IMR-90 (cell line): ENCODE measurements at regions not wholly inside any gene's neighbourhood (a gene's known extent, or its start where the extent isn't known, plus 50 kb on each side); places are given as distances from the start of the nearest gene placed in this dataset.

Experiments used
- ATAC-seq: fragments of 200-7000 bp; cut with Tn5 transposase; 2 replicates; pipeline ENCODE4 v1.9.1; 2020; ENCODE audit warnings: low read depth, mild to moderate bottlenecking, moderate library complexity
- BruUV-seq: library from RNA; stranded (reverse); fragments of 400-500 nt; replicated peaks from 2 replicates; lab custom pipeline; 2021; lab: Mats Ljungman, UMichigan
- CTCF ChIA-PET: fragments of 300-600 bp; formaldehyde crosslinking; extraction: SDS; loops from one replicate; lab custom pipeline; 2021; ENCODE audit warnings: antibody characterized with exemption; lab: Yijun Ruan, JAX
- POLR2A ChIA-PET: fragments of 300-600 bp; sonication (Branson Sonifier 250); formaldehyde crosslinking; loops from one replicate; lab custom pipeline; 2022; ENCODE audit warnings: antibody characterized with exemption; ENCODE audit not compliant: unreplicated experiment; lab: Charles Lee
- DNase-seq: peaks from one replicate; pipeline ENCODE4 v3.0.0; 2013
- H2AFZ ChIP-seq: replicated peaks from 2 replicates; pipeline ENCODE3; 2013; ENCODE audit warnings: low read length, mild to moderate bottlenecking; ENCODE audit not compliant: poor library complexity
- H2AK5ac ChIP-seq: 2 replicates; pipeline ENCODE4 v1.6.1; 2013; ENCODE audit warnings: low read depth, low read length, inconsistent platforms
- H2AK9ac ChIP-seq: replicated peaks from 2 replicates; pipeline ENCODE3; 2013; ENCODE audit warnings: mild to moderate bottlenecking, low read depth, low read length, moderate library complexity; ENCODE audit not compliant: poor library complexity
- H2BK120ac ChIP-seq: 2 replicates; pipeline ENCODE4 v1.6.1; 2013; ENCODE audit warnings: low read depth, low read length, inconsistent platforms
- H2BK15ac ChIP-seq: 3 replicates; pipeline ENCODE4 v1.6.1; 2013; ENCODE audit warnings: low read depth, low read length, inconsistent platforms
- H2BK20ac ChIP-seq: 2 replicates; pipeline ENCODE4 v1.6.1; 2013; ENCODE audit warnings: low read depth, mild to moderate bottlenecking, inconsistent platforms, low read length, moderate library complexity
- H2BK5ac ChIP-seq: 2 replicates; pipeline ENCODE4 v1.6.1; 2013; ENCODE audit warnings: mild to moderate bottlenecking, low read depth, low read length, inconsistent platforms; ENCODE audit not compliant: poor library complexity, severe bottlenecking
- H3K14ac ChIP-seq: replicated peaks from 2 replicates; pipeline ENCODE4 v1.6.1; 2013; ENCODE audit warnings: low read depth, low read length, inconsistent platforms
- H3K18ac ChIP-seq: 2 replicates; pipeline ENCODE4 v1.6.1; 2013; ENCODE audit warnings: low read depth, low read length, control low read depth
- H3K23ac ChIP-seq: 2 replicates; pipeline ENCODE4 v1.6.1; 2013; ENCODE audit warnings: low read depth, low read length, inconsistent platforms
- H3K27ac ChIP-seq: 2 replicates; pipeline ENCODE4 v1.5.1; 2013; ENCODE audit warnings: mild to moderate bottlenecking, control low read depth, low read length; ENCODE audit not compliant: insufficient read depth
- H3K27me3 ChIP-seq: 2 replicates; pipeline ENCODE4 v1.6.1; 2013; ENCODE audit warnings: low read length; ENCODE audit not compliant: control insufficient read depth, insufficient read depth
- H3K36me3 ChIP-seq: 2 replicates; pipeline ENCODE4 v1.6.1; 2013; ENCODE audit warnings: low read length, mixed read lengths; ENCODE audit not compliant: control insufficient read depth, insufficient read depth
- H3K4ac ChIP-seq: 2 replicates; pipeline ENCODE4 v1.6.1; 2013; ENCODE audit warnings: low read depth, low read length, inconsistent platforms
- H3K4me1 ChIP-seq: 2 replicates; pipeline ENCODE4 v1.6.1; 2013; ENCODE audit warnings: low read length, mixed read lengths; ENCODE audit not compliant: control insufficient read depth, insufficient read depth
- H3K4me2 ChIP-seq: 2 replicates; pipeline ENCODE4 v1.6.1; 2013; ENCODE audit warnings: low read depth, mild to moderate bottlenecking, control low read depth, low read length, moderate library complexity
- H3K4me3 ChIP-seq: 2 replicates; pipeline ENCODE4 v1.5.1; 2013; ENCODE audit warnings: low read depth, mild to moderate bottlenecking, control low read depth, low read length, moderate library complexity; ENCODE audit not compliant: insufficient read depth
- H3K56ac ChIP-seq: 2 replicates; pipeline ENCODE4 v1.6.1; 2013; ENCODE audit warnings: low read length, inconsistent platforms; ENCODE audit not compliant: insufficient read depth; ENCODE audit errors: extremely low read depth
- H3K79me1 ChIP-seq, 2 experiments: 2 replicates each; pipeline ENCODE4 v1.6.1; 2013; ENCODE audit warnings: low read length in 2 of 2, inconsistent platforms in 1 of 2, low read depth in 1 of 2
- H3K9ac ChIP-seq: 2 replicates; pipeline ENCODE4 v1.6.1; 2013; ENCODE audit warnings: low read depth, low read length, control low read depth
- H3K9me1 ChIP-seq: 2 replicates; pipeline ENCODE4 v1.6.1; 2013; ENCODE audit warnings: low read length, inconsistent platforms; ENCODE audit not compliant: insufficient read depth
- H3K9me3 ChIP-seq: 2 replicates; pipeline ENCODE4 v1.6.1; 2013; ENCODE audit warnings: low read length; ENCODE audit not compliant: control insufficient read depth, insufficient read depth
- H4K20me1 ChIP-seq: 2 replicates; pipeline ENCODE4 v1.6.1; 2013; ENCODE audit warnings: low read length, inconsistent platforms; ENCODE audit not compliant: insufficient read depth
- H4K5ac ChIP-seq: 2 replicates; pipeline ENCODE4 v1.6.1; 2013; ENCODE audit warnings: mild to moderate bottlenecking, low read depth, low read length, control low read depth
- H4K8ac ChIP-seq, 2 experiments: 2 replicates each; pipeline ENCODE4 v1.6.1; 2013; ENCODE audit warnings: low read depth in 2 of 2, low read length in 2 of 2, control low read depth in 1 of 2, inconsistent platforms in 1 of 2
- H4K91ac ChIP-seq: 2 replicates; pipeline ENCODE4 v1.6.1; 2013; ENCODE audit warnings: low read depth, low read length, inconsistent platforms; ENCODE audit not compliant: insufficient read depth
- BHLHE40 ChIP-seq: fragments of 150-350 bp; IDR thresholded peaks from 2 replicates; pipeline ENCODE4 v1.6.1; 2016; ENCODE audit warnings: mild to moderate bottlenecking, low read depth, low read length
- CEBPB ChIP-seq: IDR thresholded peaks from 2 replicates; pipeline ENCODE4 v1.6.1; 2012; ENCODE audit warnings: low read depth, low read length, improper control_type of control experiment
- CHD1 ChIP-seq: IDR thresholded peaks from 2 replicates; pipeline ENCODE4 v1.6.1; 2012; ENCODE audit warnings: low read depth, low read length, improper control_type of control experiment
- CTCF ChIP-seq: conservative IDR thresholded peaks from 2 replicates; pipeline ENCODE4 v1.5.1; 2012; ENCODE audit warnings: mild to moderate bottlenecking, low read depth, low read length, improper control_type of control experiment
- ELK1 ChIP-seq: fragments of 150-350 bp; IDR thresholded peaks from 2 replicates; pipeline ENCODE4 v1.6.1; 2016; ENCODE audit warnings: low read depth, mild to moderate bottlenecking, low read length, moderate library complexity, borderline replicate concordance
- FOS ChIP-seq: fragments of 150-350 bp; IDR thresholded peaks from 2 replicates; pipeline ENCODE4 v1.6.1; 2016; ENCODE audit warnings: low read depth, low read length
- MAFK ChIP-seq: IDR thresholded peaks from 2 replicates; pipeline ENCODE4 v1.6.1; 2012; ENCODE audit warnings: low read depth, low read length, improper control_type of control experiment
- MAZ ChIP-seq: IDR thresholded peaks from 2 replicates; pipeline ENCODE4 v1.6.1; 2012; ENCODE audit warnings: low read depth, mild to moderate bottlenecking, low read length, improper control_type of control experiment, moderate library complexity, borderline replicate concordance
- MXI1 ChIP-seq: IDR thresholded peaks from 2 replicates; pipeline ENCODE4 v1.6.1; 2012; ENCODE audit warnings: low read depth, mild to moderate bottlenecking, low read length, moderate library complexity, borderline replicate concordance
- RAD21 ChIP-seq: IDR thresholded peaks from 2 replicates; pipeline ENCODE4 v1.6.1; 2012; ENCODE audit warnings: low read length, improper control_type of control experiment
- RCOR1 ChIP-seq: IDR thresholded peaks from 2 replicates; pipeline ENCODE4 v1.6.1; 2012; ENCODE audit warnings: mild to moderate bottlenecking, low read length, improper control_type of control experiment; ENCODE audit not compliant: insufficient replicate concordance
- RFX5 ChIP-seq: IDR thresholded peaks from 2 replicates; pipeline ENCODE4 v1.8.0; 2012; ENCODE audit warnings: low read depth, mild to moderate bottlenecking, low read length, moderate library complexity
- USF2 ChIP-seq: fragments of 150-350 bp; IDR thresholded peaks from 2 replicates; pipeline ENCODE4 v1.6.1; 2017; ENCODE audit warnings: mild to moderate bottlenecking, antibody characterized with exemption, low read length, low read depth
- WGBS, 2 experiments: methylation state at CpG; one replicate each; pipeline versions ENCODE4 v1.1.5 to v1.1.7; 2013; ENCODE audit warnings: missing lambda C conversion rate in 2 of 2; ENCODE audit not compliant: insufficient read length in 1 of 2; ENCODE audit errors: extremely low coverage in 2 of 2; 5-methylcytosine and 5-hydroxymethylcytosine counted together
- dilution Hi-C: fragments of 300-500 bp; cut with HindIII; formaldehyde crosslinking; loops from one replicate; pipeline ENCODE4 v1.14.3; 2018; ENCODE audit warnings: low sequenced_read_pairs; ENCODE audit not compliant: unreplicated experiment
- in situ Hi-C: fragments of 300-500 bp; cut with MboI; formaldehyde crosslinking; loops from 3 replicates; pipeline ENCODE4 v1.14.3; 2019; ENCODE audit warnings: low sequenced_read_pairs, inconsistent platforms, mixed read lengths
- intact Hi-C: fragments of 100-400 bp; cut with micrococcal nuclease; formaldehyde crosslinking; loops from 2 replicates; pipeline ENCODE4 v1.10.0; 2022

- Histone ChIP-seq H2BK5ac (no peak overlapping the region), H3K4me1 (no peaks in the 10 kb centered on the region), H3K18ac (no peak overlapping the region), H3K14ac (no peak overlapping the region), H3K9me3 (no peaks in the 10 kb centered on the region), H4K8ac (no peak overlapping the region), H3K4me2 (no peak overlapping the region), H3K4ac (no peak overlapping the region), H3K9me1 (no peaks in the 10 kb centered on the region), H3K27me3 (no peaks in the 10 kb centered on the region; the same call in none of the 2 replicates), H3K9ac (no peak overlapping the region), H4K91ac (no peak overlapping the region), H3K79me1 (no peaks in the 10 kb centered on the region), H3K27ac (no peak overlapping the region), H2BK120ac (no peak overlapping the region), H2AK9ac (no peak overlapping the region), H4K5ac (no peak overlapping the region), H2BK20ac (no peak overlapping the region), H4K20me1 (no peaks in the 10 kb centered on the region), H3K36me3 (no peaks in the 10 kb centered on the region), H3K23ac (no peak overlapping the region), H2BK15ac (no peak overlapping the region), H2AK5ac (no peak overlapping the region), H3K4me3 (no peak overlapping the region), H3K56ac (no peak overlapping the region), H2AFZ (no peak overlapping the region)
- ChIA-PET CTCF (no interaction called here), POLR2A (no interaction called here)
- dilution Hi-C loops = no loop called here
- intact Hi-C loops = no loop called here
- in situ Hi-C loops = no loop called here
- no CpG with 5 or more reads among the region's 11 CpGs for WGBS, 2 experiments
- ATAC-seq = no peak
- DNase-seq = no peak
- BruUV-seq = no TSS peak
- TF ChIP-seq BHLHE40 (no peak), ELK1 (no peak), RCOR1 (no peak), CEBPB (no peak), MAFK (no peak), RAD21 (no peak), MXI1 (no peak), USF2 (no peak), CHD1 (no peak), CTCF (no peak), MAZ (no peak), FOS (no peak), RFX5 (no peak)
These were observed 158.2 kb downstream of the BUD13 start for GRCh38 chr11:116614306-116615210.
